CD4-positive, alpha-beta T cell treated with Interleukin-17A for 1 hour (primary cell): ENCODE measurements at regions not wholly inside any gene's neighbourhood (a gene's known extent, or its start where the extent isn't known, plus 50 kb on each side); places are given as distances from the start of the nearest gene placed in this dataset.

Experiments used
- DNase-seq: peaks from one replicate; pipeline ENCODE4 v3.0.0-alpha.2; 2020

DNA sequence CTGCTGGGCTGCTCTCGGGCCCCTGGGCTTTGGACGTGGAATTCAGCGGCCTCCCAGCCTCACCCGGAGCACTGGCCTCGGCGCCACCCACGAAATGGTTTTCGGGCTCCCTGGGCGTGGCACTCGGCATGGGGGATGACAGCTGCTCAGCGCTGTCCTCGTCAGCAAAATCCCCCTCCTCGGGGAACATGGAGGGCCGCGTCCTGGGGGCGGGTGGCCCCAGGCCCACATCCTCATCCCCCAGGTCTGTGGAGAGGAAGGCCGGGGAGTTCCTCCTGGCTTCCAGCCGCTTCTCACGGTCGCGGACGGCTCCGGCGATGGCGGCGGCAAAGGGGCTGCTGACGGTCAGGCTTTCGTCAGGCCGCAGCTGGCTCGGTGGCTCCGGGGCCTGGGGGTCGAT is 88.4 kb downstream of the CTTN start:
- no peak for DNase-seq

DNA sequence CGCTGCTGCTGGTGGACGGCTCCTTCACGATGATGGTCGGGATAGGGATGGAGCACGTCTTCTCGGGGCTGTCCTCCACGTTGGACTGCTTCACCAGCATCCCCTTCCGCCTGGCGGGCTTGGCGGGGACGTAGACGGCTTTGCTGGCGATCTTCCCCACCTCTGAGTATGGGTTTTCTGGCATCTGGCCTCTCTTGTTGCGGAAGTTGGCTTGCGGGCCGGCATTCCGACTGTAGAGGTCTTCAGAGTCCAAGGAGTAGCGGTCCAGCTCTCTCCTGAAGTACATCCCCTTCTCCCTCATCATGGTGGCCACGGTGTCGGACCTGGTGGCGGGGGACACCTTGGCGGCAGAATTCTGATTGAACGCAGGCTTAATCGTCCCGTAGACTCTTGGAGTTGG is 88.8 kb downstream of the CTTN start:
- no peak for DNase-seq

DNA sequence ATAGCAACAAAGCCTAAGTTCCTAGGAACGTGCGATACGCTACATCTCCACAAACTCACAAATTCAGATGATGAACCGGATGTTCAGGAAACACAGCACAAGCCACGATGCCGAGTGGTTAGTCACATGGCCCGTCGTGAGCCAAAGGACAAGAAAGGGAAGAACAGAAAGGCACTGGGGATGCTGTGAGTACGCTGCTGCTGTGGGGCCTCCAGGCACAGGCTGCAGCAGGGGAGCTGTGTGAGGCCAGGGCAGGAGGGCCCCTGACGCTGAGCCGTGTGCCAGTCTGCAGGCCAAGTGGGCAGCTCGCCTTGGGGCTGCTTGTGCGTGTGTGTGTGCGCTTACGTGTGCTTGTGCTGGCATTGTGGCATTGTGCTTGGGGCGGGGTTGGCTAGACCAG is 89.4 kb downstream of the CTTN start:
- no peak for DNase-seq

DNA sequence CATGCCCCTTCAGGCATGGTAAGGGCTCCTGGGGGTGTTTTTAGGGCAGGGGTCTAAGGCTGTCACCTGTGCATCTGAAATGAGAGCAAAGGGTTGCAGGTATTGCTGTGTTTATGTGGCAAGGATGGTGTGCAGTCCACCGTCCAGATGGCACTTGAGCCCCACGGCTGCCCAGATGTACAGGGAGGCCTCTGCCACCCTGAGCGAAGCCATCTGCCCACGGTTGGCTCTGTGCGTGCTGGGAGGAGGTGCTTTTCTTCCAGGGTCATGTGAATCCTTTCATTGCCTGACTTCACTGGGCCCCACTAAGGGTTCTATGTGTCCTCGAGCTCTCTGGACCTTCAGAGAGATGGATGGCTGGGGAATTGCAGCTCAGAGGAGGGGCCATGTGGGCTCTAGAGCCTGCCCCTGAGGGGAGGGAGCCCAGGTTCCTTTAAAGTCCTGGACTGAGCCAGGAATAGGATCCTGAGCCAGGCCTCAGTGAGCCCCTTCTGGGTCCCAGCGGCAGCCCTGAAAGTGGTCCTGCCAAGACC is 89.9 kb downstream of the CTTN start:
- DNase-seq, result no peak

DNA sequence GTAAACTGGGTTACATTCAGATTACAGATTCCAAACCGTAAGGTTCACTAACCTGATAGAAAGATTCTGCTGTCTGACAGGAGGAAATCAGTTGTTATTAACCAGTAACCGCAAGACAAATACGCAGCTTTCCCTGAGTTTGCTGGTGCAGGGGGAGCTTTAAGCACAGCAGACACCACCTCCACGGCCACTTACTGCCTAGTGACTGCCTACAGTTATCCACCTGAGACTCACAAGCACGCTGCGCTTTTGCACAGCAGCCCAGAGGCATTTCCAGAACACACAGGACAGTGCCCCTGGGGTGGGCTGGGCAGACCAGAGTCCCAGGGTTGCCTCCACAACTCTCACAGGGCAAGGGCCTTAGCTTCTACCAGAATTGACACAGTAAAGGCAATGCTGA is 90.9 kb downstream of the CTTN start:
- DNase-seq, result no peak

DNA sequence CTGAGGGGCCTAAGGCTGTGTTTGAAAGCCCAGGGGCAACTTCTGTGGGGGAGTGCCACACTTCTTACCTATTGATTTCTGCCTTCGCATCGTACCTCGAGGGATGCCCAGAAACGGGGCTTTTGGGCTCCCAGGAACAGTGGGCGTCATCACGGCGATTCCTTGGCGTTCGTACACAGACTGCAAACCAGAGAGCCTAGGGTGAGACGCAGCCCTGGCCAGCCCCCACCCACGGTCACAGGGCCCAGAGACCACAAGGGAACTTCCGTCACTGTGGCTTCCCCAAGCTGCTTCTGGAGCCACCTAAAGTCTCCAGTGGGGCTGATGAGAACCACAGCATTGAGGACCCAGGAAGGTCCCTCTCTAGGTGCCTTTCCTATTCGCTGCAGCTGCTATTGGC is 91.9 kb downstream of the CTTN start:
- no peak for DNase-seq

DNA sequence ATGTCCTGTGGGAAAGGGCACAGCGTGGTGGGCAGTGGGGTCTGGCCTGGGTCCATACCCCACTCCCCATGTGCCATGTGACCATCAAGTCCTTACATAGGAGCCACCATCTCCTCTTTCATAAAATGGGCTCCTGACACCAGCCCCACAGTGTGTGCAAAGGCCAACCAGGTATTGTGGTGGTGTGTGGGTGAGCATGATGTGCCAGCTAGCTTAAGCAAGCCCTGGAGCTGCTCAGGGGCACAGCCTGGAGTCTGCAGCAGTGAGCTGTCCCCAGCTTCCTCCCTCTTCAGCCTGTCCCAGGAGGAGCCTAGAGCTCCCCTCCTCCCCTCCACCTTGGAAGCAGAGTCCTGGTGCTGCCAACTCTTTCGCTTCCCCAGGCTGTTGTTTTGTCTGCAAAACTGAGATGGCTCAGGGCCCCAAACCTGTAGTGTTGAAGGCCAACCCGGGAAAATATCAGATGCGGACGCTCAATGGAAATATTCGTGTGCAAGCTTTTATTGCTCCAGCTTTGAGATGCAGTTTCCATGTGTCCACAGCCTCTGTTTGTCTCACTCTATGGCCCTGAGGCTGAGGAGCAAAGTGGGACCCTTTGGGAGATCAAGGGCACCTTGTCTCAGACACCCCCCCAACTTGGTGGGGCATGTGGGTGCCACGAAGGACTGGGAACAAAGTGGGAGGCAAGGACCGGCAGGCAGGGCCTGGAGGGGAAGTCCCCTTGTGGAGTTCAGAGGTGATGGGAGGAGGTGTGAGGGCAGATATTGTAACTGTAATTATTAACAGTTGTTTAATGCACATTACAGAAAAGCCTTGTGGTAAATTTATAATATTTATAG is 92.6 kb downstream of the CTTN start:
- DNase-seq, result no peak

DNA sequence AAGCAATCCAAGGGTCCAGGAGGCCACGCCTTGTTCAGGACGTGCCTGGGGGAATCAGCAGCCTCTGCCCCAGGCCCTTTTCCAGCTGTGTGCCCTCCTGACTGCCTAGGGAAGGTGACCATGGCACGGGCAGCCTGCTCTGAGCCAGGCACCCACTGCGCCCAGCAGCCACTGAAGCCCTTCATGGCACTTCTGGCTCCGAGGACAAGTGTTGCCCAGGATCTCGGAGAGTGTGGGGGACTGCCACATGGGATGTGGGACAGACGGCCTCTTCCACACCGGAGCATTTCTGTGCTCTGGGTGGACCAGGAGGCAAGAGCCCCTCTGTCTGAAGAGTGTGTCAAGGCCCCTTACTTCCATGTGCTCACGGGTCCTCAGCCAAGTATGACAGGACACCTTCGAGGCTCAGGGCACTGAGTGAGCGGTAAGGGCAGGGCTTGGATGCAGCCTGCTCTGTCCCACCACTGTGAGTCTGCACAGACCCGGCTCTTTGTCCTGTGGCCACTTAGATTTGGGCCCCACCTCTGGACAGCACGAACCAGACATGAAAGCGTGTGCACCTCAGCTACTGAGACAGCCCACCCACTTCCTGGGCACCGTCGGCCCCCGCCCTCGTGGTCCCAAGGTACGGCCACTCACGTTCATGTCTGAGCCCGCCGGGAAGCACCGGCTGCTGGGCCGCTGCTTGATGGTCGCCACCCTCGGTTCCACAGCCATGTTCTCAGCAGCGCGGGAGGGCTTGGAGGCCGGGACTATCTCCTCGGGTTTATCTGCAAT is 93.6 kb downstream of the CTTN start:
- DNase-seq, result no peak

DNA sequence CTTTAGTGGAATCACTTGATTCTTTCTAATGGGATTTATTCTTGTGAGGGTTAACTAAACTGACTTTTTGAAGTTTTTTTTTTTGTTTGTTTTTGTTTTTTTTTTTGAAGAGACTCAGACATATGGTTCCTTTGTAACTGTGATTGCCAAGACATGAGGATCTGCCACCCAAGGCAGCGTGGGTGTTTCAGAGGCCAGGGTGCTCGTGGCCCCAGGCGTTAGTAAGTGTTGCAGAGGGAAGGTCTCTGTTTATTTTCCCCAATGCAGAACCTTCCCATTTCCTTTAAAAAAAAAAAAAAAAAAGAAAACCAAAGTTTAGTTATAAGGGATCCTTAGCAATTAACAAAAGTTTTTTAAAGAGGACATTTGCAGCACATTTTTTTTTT is 94.8 kb downstream of the CTTN start:
- DNase-seq, result no peak

DNA sequence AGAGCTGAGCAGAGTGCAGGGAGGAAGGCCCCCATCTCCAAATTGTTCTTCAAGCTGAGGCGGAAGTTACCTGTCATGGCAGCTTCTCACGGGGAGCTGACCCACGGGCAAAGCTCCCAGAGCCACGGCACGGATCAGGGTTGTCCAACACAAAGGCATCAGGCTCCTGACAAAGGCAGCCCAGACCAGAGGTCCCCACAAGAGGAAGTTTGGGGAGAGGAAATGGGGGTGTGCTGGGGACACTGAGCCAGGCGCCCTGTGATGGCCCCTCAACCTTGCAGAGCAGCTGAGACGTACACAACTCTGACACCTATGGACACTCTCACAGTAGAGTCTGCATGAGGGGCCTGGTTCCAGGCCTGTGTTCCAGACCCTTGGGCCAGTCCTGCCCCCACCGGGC is 95.6 kb downstream of the CTTN start:
- DNase-seq, result no peak

DNA sequence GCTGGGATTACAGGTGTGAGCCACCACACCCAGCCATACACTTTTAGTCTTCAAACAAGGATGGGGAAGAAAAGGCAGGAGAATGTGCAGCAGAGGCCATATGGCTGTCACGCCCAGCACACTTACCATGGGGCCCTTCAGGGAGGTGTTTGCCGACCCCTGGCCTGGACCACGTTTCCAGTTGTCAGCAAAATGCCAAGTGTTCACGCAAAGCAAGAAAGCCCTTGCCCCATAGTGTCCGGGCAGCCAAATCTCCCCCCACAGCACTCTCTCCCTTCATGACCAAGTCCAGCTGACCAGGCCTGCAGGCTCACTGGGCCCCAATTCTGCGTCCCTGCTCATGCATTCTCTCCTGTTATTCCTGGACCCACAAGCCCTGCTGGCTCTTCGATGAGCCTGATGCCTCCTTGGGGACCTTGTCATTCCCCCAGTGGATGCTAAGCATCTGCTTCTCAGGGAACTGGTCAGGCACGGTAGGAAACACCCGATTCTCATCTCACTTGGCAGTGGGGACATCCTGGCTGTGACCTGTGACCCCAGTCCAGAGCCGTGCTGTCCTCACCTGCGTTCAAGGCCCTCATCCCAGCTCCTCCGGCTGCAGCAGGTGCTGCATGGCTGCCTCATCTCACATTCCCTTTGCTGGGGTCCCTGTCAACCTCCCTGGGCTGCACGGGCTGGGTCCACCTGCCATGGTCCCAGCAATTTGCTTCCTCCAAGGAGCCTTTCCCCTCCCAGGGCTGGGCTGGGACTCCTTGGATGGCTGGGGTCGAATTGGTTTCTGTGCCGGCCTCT is 96.4 kb downstream of the CTTN start:
- DNase-seq, result no peak

DNA sequence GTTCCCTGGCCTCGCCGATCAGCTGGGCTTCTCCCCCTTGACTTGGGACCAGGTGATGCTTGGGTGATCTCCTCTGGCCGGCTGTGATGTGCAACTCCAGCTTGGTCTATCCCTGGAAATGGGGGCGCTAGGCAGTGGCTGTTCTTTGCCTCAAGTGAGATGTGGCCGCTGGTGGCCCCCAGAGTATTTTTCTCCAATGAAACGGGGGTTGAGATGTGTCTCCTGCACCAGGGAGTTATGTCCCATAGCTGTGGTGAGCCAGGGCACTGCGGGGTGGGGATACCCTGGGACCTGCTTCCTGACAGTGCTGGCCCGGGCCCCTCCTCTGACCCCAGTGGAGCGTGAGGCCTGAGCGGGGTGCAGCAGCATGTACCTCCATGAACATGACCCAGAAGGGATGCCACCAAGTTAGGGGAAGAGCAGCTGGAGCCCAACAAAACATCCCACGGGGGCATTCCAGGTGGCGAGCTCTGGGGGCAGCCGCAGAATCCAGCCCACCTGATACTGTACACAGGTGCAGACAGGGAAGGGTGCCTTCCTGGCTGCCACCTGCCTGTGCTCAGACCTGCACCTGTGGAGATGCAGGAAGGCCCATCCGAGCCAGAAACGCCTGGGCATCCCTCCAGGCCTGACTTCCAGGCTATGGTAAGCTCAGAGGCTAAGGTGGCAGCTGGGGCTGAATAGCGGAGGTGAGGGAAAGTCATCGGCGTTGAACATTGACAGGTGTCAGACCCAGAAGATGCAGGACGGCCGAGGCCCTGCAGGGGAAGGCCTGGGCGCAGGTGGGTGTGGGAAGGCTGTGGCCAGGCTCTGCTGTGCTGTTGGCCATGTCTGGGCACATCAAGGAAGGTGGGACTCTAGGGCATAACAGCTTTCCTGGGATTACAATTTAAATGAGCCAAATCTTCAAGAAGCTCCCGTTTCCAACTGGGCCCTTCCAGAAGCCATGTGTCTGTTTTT is 97.3 kb downstream of the CTTN start:
- no peak for DNase-seq

DNA sequence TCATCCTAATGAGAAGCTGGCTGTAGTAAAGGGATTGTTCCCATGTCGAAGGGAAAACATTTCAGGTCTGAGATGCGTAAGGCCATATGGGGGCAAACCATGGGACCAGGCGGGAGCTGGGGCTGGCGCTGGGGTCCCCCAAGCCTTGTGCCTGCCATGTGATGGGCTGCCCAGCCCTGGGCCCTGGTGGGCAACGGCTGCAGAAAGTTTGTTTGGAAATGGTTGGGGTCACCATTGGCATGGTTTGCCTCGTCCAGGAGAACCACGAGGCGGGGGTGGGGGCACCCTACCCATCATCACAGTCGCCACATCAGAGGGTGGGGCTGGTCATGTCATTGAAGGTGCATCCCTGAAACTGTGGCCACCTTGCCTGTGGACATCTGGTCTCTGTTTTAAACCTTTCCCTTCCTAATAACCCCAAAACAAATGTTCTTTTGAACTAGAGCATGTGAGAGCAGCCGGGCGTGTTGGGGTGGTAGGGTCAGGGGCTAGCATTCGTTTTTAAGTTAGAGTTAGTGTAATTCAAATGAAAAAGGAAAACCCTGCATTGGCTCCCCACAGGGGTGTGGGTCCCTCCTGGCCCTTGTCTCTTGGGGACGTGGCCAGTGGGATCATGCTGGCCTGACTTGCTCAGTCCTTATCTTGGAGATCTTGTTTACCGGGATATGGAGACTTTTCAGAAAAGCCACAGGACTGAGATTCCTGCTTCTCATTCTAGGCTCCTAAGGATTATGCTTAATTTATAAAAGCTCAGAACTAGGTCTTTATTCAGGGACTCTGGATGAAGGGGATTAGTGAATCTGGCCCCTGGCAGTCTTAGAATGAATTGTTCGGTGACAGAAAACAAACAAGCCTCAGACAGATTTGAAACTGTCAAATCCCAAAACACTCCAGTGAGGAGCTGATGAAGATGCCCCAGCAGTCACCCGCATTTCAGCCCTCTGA is 98.5 kb downstream of the CTTN start:
- DNase-seq, result no peak

DNA sequence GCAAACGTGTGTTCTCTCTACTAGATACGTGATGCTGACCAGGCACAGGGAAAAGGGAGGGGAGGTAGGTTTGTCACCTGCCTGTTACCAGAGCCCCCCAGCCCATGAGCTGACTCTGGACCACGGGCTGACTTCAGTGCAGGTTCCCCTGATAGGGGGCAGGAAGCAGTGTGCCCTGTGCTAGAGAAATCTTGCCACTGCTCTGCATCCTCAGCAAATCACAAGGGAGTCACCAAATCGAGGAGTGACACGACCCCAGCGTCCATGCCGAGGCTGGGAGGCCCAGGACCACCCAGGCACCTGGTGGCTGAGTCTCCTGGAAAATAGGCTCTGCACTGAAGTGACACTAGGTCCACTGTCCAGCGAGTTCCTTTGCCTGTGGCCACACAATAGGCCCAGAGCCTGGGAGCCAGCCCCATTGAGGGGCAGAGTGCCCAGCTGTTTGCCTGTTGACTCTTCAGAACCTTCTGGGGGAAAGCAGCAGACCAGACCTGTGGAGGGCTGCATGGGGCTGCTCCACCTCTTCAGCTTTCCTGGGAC is 99.3 kb downstream of the CTTN start:
- no peak for DNase-seq

DNA sequence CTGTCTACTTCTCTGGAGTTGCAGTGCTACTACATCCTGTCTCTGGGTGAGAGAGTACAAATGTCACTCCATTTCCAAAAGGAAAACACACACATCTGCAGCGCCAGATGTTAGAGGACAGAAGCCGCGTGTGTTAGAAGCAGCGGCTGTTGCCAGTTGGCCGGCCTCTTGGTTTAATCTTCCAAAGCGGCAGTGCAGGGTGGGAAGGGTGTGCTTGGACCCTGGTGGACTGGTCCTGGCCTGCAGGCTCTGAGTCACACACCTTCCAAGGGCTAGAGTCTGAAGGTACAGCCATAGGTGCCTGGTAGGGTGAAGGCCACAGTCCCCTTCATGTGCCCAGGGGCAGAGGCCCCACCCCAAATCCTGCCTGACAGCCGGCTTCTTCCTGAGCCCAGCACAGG is 99.8 kb downstream of the CTTN start:
- DNase-seq, result no peak

DNA sequence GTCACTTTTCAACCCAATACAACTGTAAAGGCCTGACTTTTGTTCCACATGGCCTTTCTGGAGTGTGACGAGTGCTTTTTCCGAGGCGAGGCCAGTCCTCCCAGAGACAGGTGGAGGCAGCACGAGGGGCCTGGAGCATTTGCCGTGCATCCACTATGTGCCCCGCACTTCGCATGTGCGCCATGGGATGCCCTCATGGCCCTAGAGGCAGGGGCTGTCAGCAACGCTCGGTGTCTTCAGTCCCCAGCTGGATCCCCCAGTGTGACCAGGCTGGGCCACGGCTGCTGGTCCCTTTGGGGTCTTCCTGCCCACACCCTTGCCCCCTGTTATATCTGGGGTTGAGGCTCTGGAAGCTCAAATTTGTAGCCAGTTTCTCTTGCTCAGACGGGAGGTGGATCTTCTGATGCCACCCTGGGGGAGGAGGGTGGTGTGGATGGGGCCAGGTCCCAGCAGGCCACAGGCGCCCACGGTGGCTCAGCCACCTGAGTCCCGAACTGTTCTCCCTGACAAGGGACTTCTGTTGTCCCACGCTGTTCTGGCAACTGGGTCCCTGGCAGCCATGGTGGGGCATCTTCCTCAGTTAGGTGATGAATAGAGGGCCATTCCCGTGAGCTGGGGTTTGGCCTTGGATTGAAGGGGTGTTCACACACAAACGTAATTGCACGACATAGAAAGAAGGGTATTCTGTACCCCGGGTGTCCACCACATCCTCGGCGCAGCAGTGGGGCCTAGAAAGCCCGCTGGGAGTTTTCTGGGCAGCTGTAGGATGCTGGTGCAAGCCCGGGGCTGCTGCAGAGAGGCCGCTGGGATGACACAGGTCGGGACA is 100.9 kb downstream of the CTTN start:
- DNase-seq, result no peak

DNA sequence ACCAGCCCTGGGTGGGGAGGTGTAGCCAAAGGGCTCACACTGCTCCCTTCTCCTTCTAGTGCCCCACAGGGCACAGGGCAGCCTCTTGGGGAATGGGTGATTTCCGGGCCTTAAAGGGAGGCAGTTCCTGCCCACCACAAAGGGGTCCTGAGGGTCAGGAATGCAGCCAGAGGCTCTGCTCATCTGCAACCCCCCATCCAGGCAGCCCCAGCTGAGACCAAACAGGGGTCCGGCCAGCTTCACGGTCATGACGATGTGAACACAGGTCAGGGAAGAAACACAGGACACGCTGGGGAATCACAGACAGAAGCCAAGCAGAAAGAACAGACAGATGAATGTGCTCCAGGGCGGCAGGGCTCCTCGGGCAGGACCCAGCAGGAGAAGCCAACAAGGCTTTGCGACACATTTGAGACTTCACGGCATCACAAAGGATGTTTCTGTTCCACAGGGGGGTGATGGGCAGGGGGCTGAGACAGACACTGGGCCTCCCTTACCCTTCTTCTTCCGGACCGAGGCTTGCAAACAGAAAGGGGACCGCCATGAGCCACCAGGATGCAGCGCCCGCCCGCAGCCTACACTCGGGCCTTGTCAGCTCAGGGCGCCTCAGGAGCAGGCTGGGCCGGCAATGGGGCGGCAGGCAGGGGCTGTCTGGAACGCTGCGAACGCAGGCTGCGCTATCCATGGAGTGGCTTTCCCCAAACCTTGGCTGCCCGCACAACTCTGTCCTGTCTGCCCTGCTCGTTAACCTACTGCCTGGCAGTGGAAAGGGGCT is 101.9 kb downstream of the CTTN start:
- DNase-seq, result no peak

DNA sequence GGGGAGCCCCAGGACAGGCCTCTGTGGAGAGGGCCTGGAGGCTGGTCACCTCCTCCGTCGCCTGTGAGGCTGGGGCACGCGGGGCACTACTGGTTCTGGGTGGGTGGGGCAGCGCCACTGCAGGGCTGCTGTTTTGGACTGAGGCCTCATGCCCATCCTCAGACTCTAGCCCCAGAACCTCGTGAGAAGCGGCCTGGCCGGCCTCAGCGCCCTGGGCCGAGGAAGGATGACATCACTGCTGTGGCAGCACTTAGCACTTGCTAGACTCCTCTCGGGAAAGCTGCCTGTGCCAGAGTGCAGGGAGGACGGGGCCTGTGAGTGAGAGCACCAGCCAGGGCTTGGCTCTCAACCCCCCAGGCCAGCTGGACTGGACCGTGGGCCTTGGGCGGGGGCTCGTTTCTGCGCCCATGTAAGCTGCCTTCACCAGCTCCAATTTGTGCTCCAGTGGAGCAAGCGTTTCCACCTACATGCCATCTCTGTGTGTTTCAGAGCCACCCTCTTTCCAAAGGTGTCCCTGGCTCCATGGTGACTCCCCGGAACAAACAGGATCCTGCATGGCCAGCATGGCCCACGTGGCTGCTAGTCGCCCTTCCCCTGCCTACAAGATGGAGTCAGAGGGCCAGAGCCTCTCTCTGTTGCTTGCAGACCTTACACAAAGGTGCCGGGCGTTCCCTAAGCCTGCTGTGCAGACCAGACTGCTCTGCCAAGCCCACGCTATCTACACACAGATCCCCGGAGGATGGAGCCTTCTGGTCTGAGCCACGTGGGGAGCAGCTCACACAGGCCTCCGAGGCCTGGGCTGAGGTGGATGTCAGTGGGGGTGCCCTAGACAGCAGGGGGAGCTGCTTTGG is 102.9 kb downstream of the CTTN start:
- DNase-seq, result no peak
